IMR-90 (cell line): ENCODE measurements at regions not wholly inside any gene's neighbourhood (a gene's known extent, or its start where the extent isn't known, plus 50 kb on each side); places are given as distances from the start of the nearest gene placed in this dataset.

ENCODE experiments used
- ATAC-seq: fragments of 200-7000 bp; cut with Tn5 transposase; 2 replicates; pipeline ENCODE4 v1.9.1; 2020; ENCODE audit warnings: low read depth, mild to moderate bottlenecking, moderate library complexity
- BruUV-seq: library from RNA; stranded (reverse); fragments of 400-500 nt; replicated peaks from 2 replicates; lab custom pipeline; 2021; lab: Mats Ljungman, UMichigan
- CTCF ChIA-PET: fragments of 300-600 bp; formaldehyde crosslinking; extraction: SDS; loops from one replicate; lab custom pipeline; 2021; ENCODE audit warnings: antibody characterized with exemption; lab: Yijun Ruan, JAX
- POLR2A ChIA-PET: fragments of 300-600 bp; sonication (Branson Sonifier 250); formaldehyde crosslinking; loops from one replicate; lab custom pipeline; 2022; ENCODE audit warnings: antibody characterized with exemption; ENCODE audit not compliant: unreplicated experiment; lab: Charles Lee
- DNase-seq: peaks from one replicate; pipeline ENCODE4 v3.0.0; 2013
- H2AFZ ChIP-seq: replicated peaks from 2 replicates; pipeline ENCODE3; 2013; ENCODE audit warnings: low read length, mild to moderate bottlenecking; ENCODE audit not compliant: poor library complexity
- H2AK5ac ChIP-seq: 2 replicates; pipeline ENCODE4 v1.6.1; 2013; ENCODE audit warnings: low read depth, low read length, inconsistent platforms
- H2AK9ac ChIP-seq: replicated peaks from 2 replicates; pipeline ENCODE3; 2013; ENCODE audit warnings: mild to moderate bottlenecking, low read depth, low read length, moderate library complexity; ENCODE audit not compliant: poor library complexity
- H2BK120ac ChIP-seq: 2 replicates; pipeline ENCODE4 v1.6.1; 2013; ENCODE audit warnings: low read depth, low read length, inconsistent platforms
- H2BK15ac ChIP-seq: 3 replicates; pipeline ENCODE4 v1.6.1; 2013; ENCODE audit warnings: low read depth, low read length, inconsistent platforms
- H2BK20ac ChIP-seq: 2 replicates; pipeline ENCODE4 v1.6.1; 2013; ENCODE audit warnings: low read depth, mild to moderate bottlenecking, inconsistent platforms, low read length, moderate library complexity
- H2BK5ac ChIP-seq: 2 replicates; pipeline ENCODE4 v1.6.1; 2013; ENCODE audit warnings: mild to moderate bottlenecking, low read depth, low read length, inconsistent platforms; ENCODE audit not compliant: poor library complexity, severe bottlenecking
- H3K14ac ChIP-seq: replicated peaks from 2 replicates; pipeline ENCODE4 v1.6.1; 2013; ENCODE audit warnings: low read depth, low read length, inconsistent platforms
- H3K18ac ChIP-seq: 2 replicates; pipeline ENCODE4 v1.6.1; 2013; ENCODE audit warnings: low read depth, low read length, control low read depth
- H3K23ac ChIP-seq: 2 replicates; pipeline ENCODE4 v1.6.1; 2013; ENCODE audit warnings: low read depth, low read length, inconsistent platforms
- H3K27ac ChIP-seq: 2 replicates; pipeline ENCODE4 v1.5.1; 2013; ENCODE audit warnings: mild to moderate bottlenecking, control low read depth, low read length; ENCODE audit not compliant: insufficient read depth
- H3K27me3 ChIP-seq: 2 replicates; pipeline ENCODE4 v1.6.1; 2013; ENCODE audit warnings: low read length; ENCODE audit not compliant: control insufficient read depth, insufficient read depth
- H3K36me3 ChIP-seq: 2 replicates; pipeline ENCODE4 v1.6.1; 2013; ENCODE audit warnings: low read length, mixed read lengths; ENCODE audit not compliant: control insufficient read depth, insufficient read depth
- H3K4ac ChIP-seq: 2 replicates; pipeline ENCODE4 v1.6.1; 2013; ENCODE audit warnings: low read depth, low read length, inconsistent platforms
- H3K4me1 ChIP-seq: 2 replicates; pipeline ENCODE4 v1.6.1; 2013; ENCODE audit warnings: low read length, mixed read lengths; ENCODE audit not compliant: control insufficient read depth, insufficient read depth
- H3K4me2 ChIP-seq: 2 replicates; pipeline ENCODE4 v1.6.1; 2013; ENCODE audit warnings: low read depth, mild to moderate bottlenecking, control low read depth, low read length, moderate library complexity
- H3K4me3 ChIP-seq: 2 replicates; pipeline ENCODE4 v1.5.1; 2013; ENCODE audit warnings: low read depth, mild to moderate bottlenecking, control low read depth, low read length, moderate library complexity; ENCODE audit not compliant: insufficient read depth
- H3K56ac ChIP-seq: 2 replicates; pipeline ENCODE4 v1.6.1; 2013; ENCODE audit warnings: low read length, inconsistent platforms; ENCODE audit not compliant: insufficient read depth; ENCODE audit errors: extremely low read depth
- H3K79me1 ChIP-seq, 2 experiments: 2 replicates each; pipeline ENCODE4 v1.6.1; 2013; ENCODE audit warnings: low read length in 2 of 2, inconsistent platforms in 1 of 2, low read depth in 1 of 2
- H3K9ac ChIP-seq: 2 replicates; pipeline ENCODE4 v1.6.1; 2013; ENCODE audit warnings: low read depth, low read length, control low read depth
- H3K9me1 ChIP-seq: 2 replicates; pipeline ENCODE4 v1.6.1; 2013; ENCODE audit warnings: low read length, inconsistent platforms; ENCODE audit not compliant: insufficient read depth
- H3K9me3 ChIP-seq: 2 replicates; pipeline ENCODE4 v1.6.1; 2013; ENCODE audit warnings: low read length; ENCODE audit not compliant: control insufficient read depth, insufficient read depth
- H4K20me1 ChIP-seq: 2 replicates; pipeline ENCODE4 v1.6.1; 2013; ENCODE audit warnings: low read length, inconsistent platforms; ENCODE audit not compliant: insufficient read depth
- H4K5ac ChIP-seq: 2 replicates; pipeline ENCODE4 v1.6.1; 2013; ENCODE audit warnings: mild to moderate bottlenecking, low read depth, low read length, control low read depth
- H4K8ac ChIP-seq, 2 experiments: 2 replicates each; pipeline ENCODE4 v1.6.1; 2013; ENCODE audit warnings: low read depth in 2 of 2, low read length in 2 of 2, control low read depth in 1 of 2, inconsistent platforms in 1 of 2
- H4K91ac ChIP-seq: 2 replicates; pipeline ENCODE4 v1.6.1; 2013; ENCODE audit warnings: low read depth, low read length, inconsistent platforms; ENCODE audit not compliant: insufficient read depth
- FOS ChIP-seq: fragments of 150-350 bp; IDR thresholded peaks from 2 replicates; pipeline ENCODE4 v1.6.1; 2016; ENCODE audit warnings: low read depth, low read length
- POLR2A ChIP-seq: IDR thresholded peaks from 2 replicates; pipeline ENCODE4 v1.6.1; 2012; ENCODE audit warnings: mild to moderate bottlenecking, low read depth, low read length
- RFX5 ChIP-seq: IDR thresholded peaks from 2 replicates; pipeline ENCODE4 v1.8.0; 2012; ENCODE audit warnings: low read depth, mild to moderate bottlenecking, low read length, moderate library complexity
- SMC3 ChIP-seq: fragments of 150-350 bp; IDR thresholded peaks from 2 replicates; pipeline ENCODE4 v1.6.1; 2016; ENCODE audit warnings: low read depth, mild to moderate bottlenecking, antibody characterized with exemption, low read length, moderate library complexity
- WGBS, 2 experiments: methylation state at CpG; one replicate each; pipeline versions ENCODE4 v1.1.5 to v1.1.7; 2013; ENCODE audit warnings: missing lambda C conversion rate in 2 of 2; ENCODE audit not compliant: insufficient read length in 1 of 2; ENCODE audit errors: extremely low coverage in 2 of 2; 5-methylcytosine and 5-hydroxymethylcytosine counted together
- dilution Hi-C: fragments of 300-500 bp; cut with HindIII; formaldehyde crosslinking; loops from one replicate; pipeline ENCODE4 v1.14.3; 2018; ENCODE audit warnings: low sequenced_read_pairs; ENCODE audit not compliant: unreplicated experiment
- in situ Hi-C: fragments of 300-500 bp; cut with MboI; formaldehyde crosslinking; loops from 3 replicates; pipeline ENCODE4 v1.14.3; 2019; ENCODE audit warnings: low sequenced_read_pairs, inconsistent platforms, mixed read lengths
- intact Hi-C: fragments of 100-400 bp; cut with micrococcal nuclease; formaldehyde crosslinking; loops from 2 replicates; pipeline ENCODE4 v1.10.0; 2022
- TF ChIP-seq, protein P1 (sequence below): conservative IDR thresholded peaks from 2 replicates; pipeline ENCODE4 v1.5.1; 2012; ENCODE audit warnings: mild to moderate bottlenecking, low read depth, low read length, improper control_type of control experiment

DNA sequence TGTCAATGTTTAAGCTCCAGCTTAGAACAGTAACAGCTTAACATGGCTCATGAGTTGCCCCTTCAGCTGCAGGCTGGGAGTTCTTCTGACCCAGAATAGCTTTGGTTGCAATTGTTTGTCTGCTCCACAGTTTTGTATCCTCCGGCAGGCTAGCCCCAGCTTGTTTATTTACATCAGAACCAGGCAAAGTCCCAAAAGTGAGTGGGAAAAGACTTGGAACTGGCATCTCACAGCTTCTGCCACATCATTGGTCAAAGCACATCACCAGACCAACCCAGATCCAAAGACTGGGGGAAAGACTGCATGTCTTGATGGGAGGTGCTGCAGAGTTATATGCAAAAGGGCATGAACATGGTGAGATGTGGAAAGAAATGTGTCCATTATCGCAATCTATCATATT lies 231.2 kb upstream of the CPEB2 start:
- Histone ChIP-seq H3K36me3 (no peaks in the 10 kb centered on the region), H3K4me1 (no peaks in the 10 kb centered on the region), H3K79me1 (no peaks in the 10 kb centered on the region), H3K14ac (no peak overlapping the region), H3K27ac (no peak overlapping the region), H4K8ac (no peak overlapping the region), H2BK5ac (no peak overlapping the region), H3K9me1 (no peaks in the 10 kb centered on the region), H3K18ac (no peak overlapping the region), H2AK9ac (no peak overlapping the region), H3K23ac (no peak overlapping the region), H3K56ac (no peak overlapping the region), H3K9ac (no peak overlapping the region), H3K4me3 (no peak overlapping the region), H3K4ac (no peak overlapping the region), H3K9me3 (no peaks in the 10 kb centered on the region), H4K20me1 (no peaks in the 10 kb centered on the region), H2BK20ac (no peak overlapping the region), H4K5ac (no peak overlapping the region), H3K4me2 (no peak overlapping the region), H2AFZ (no peak overlapping the region), H2BK15ac (no peak overlapping the region), H4K91ac (no peak overlapping the region), H2BK120ac (no peak overlapping the region), H3K27me3 (no peaks in the 10 kb centered on the region), H2AK5ac (no peak overlapping the region)
- POLR2A ChIA-PET, result no interaction called here
- ATAC-seq (no peak), DNase-seq (no peak)
- WGBS, 2 experiments, result no CpG with 5 or more reads among the region's 2 CpGs
- intact Hi-C loops (no loop called here), in situ Hi-C loops (no loop called here), dilution Hi-C loops (no loop called here)
- TF ChIP-seq, protein P1, sequence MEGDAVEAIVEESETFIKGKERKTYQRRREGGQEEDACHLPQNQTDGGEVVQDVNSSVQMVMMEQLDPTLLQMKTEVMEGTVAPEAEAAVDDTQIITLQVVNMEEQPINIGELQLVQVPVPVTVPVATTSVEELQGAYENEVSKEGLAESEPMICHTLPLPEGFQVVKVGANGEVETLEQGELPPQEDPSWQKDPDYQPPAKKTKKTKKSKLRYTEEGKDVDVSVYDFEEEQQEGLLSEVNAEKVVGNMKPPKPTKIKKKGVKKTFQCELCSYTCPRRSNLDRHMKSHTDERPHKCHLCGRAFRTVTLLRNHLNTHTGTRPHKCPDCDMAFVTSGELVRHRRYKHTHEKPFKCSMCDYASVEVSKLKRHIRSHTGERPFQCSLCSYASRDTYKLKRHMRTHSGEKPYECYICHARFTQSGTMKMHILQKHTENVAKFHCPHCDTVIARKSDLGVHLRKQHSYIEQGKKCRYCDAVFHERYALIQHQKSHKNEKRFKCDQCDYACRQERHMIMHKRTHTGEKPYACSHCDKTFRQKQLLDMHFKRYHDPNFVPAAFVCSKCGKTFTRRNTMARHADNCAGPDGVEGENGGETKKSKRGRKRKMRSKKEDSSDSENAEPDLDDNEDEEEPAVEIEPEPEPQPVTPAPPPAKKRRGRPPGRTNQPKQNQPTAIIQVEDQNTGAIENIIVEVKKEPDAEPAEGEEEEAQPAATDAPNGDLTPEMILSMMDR, result no peak
- TF ChIP-seq SMC3 (no peak), RFX5 (no peak), FOS (no peak), POLR2A (no peak)
- no TSS peak for BruUV-seq
- CTCF ChIA-PET, result no interaction called here
